ENCODE measurements at regions not wholly inside any gene's neighbourhood (a gene's known extent, or its start where the extent isn't known, plus 50 kb on each side); places are given as distances from the start of the nearest gene placed in this dataset.
"Not testable (repeated sequence)": the region's sequence is repeated elsewhere in the genome, so short reads cannot be mapped to it uniquely, and the experiment has no call there.

- DNase-seq = peak; percentile 25
Measured at GRCh38 chr1:121519042-121519755, 334.4 kb downstream of the SRGAP2C start.

DNA sequence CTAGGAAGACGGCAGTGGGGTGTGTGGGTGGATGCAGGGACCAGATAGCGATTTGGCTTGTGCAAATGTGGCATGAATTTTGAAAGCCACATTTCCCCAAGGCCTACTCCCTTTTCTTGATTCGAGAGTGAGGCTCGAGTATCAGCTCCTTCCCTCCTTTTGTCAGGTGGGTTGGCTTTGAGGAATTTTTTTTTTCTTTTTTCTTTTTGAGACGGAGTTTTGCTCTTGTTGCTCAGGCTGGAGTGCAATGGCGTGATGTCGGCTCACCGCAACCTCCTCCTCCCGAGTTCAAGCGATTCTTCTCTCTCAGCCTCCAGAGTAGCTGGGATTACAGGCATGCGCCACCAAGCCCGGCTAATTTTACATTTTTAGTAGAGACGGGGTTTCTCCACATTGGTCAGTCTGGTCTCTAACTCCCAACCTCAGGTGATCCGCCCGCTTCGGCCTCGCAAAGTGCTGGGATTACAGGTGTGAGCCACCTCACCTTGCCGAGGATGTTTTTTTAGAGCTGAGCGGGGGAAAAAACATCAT is 335.0 kb downstream of the SRGAP2C start:
- not testable (repeated sequence) for DNase-seq

GRCh38 chr1:121522061-121522759 is 337.4 kb downstream of the SRGAP2C start:
- no peak for DNase-seq

GRCh38 chr1:121523112-121523511 is 338.3 kb downstream of the SRGAP2C start:
- not testable (repeated sequence) for DNase-seq

DNA sequence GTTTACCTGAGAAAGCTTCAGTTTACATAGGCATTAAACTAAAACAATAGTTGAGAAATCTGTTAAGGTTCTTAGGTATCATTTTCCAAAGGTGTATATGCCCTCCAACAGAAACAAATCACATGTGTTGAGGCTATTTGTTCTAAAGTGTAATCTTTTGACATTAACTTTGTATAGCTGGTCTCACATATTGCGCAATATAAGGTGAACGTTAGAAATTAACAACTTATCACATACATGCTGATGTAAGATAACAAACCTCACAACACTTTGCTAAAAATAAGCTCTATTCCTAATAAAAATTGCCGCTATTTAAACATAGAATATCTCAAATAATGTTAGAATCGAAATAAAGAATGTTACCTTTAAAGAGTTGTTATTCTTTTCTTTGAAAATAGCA is 340.6 kb downstream of the SRGAP2C start:
- DNase-seq = no peak

GRCh38 chr1:121528958-121529357 is 344.2 kb downstream of the SRGAP2C start:
- not testable (repeated sequence) for DNase-seq

DNA sequence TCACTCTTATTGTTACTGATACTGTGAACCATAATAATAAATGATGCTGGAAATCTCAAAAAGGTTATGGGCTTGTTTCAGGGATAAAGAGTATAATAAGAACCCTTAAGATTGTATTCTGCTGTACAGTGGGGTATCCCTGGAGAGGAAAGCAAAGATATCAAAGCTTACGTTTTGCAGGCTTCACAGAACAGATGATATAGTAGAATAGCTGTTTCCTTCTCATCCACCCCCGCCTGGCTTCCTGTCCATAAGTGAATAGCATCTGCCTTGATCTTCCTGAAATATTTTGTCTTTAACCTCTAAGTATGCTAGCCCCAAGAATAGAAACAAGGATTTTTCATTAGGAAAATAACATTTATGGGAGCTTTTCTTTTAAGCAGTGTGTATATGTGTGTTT is 345.3 kb downstream of the SRGAP2C start:
- not testable (repeated sequence) for DNase-seq

- DNase-seq = not testable (repeated sequence)
Measured at GRCh38 chr1:121531747-121532146, 347.0 kb downstream of the SRGAP2C start.

GRCh38 chr1:121538148-121538547 is 353.4 kb downstream of the SRGAP2C start:
- DNase-seq = not testable (repeated sequence)

DNA sequence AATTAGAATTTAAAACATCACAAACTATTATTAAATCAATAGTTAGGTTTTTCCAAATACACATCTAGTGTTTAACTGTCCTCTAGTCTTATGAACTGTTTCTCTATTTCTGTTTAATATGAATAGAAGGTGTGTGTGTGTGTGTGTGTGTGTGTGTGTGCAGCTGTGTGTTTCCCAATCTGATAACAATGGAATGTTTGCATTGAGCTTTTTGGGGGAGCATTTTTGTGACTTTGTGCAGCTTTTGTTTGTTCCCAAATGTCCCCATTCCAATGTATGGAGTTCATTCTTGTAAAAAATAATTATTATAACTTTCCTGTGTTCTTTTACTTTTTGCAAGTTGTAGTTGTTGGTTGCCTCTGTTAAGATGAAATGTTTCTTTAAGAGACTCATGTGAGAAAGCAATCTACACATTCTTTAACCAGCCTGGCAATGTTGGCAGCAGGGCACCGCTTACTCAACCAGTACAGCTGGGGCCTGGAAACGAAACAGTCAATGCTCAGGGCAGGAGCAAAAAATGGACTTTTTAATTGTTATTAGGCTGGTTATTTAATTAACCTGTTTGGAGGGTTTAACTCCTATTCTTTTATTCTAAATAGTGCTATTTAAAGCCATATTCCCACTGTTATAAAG is 354.3 kb downstream of the SRGAP2C start:
- no peak for DNase-seq

- not testable (repeated sequence) for DNase-seq
Measured at GRCh38 chr1:121543988-121544387, 359.2 kb downstream of the SRGAP2C start.

GRCh38 chr1:121544500-121544899 is 359.7 kb downstream of the SRGAP2C start:
- no peak for DNase-seq

DNA sequence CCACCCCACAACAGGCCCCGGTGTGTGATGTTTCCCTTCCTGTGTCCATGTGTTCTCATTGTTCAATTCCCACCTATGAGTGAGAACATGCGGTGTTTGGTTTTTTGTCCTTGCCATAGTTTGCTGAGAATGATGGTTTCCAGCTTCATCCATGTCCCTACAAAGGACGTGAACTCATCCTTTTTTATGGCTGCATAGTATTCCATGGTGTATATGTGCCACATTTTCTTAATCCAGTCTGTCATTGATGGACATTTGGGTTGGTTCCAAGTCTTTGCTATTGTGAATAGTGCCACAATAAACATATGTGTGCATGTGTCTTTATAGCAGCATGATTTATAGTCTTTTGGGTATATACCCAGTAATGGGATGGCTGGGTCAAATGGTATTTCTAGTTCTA is 361.1 kb downstream of the SRGAP2C start:
- DNase-seq = not testable (repeated sequence)

- DNase-seq = no peak
Measured at GRCh38 chr1:121546830-121547591, 362.2 kb downstream of the SRGAP2C start.

GRCh38 chr1:121547726-121548125 is 363.0 kb downstream of the SRGAP2C start:
- not testable (repeated sequence) for DNase-seq

- DNase-seq = not testable (repeated sequence)
Measured at GRCh38 chr1:121550817-121551216, 366.0 kb downstream of the SRGAP2C start.

DNA sequence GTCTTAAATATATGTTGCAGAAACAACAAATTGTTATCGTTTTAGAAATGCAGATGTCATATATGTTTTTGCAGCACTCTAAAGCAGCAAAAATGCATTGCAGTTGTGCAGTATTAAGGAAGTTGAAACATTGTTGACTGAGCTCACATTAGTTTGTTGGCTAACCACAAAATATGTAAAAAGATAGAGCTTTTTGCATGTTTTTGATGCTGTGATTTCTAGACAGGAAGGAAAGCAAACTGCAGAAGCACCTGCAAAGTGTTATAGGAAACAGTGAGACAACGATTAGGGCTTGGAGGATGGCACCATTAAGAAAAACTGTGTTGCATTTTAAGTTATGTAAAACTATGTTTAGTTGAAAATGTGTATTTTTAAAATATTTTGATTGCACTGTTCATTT is 366.7 kb downstream of the SRGAP2C start:
- DNase-seq = not testable (repeated sequence)

- DNase-seq = not testable (repeated sequence)
Measured at GRCh38 chr1:121556560-121556959, 371.8 kb downstream of the SRGAP2C start.

GRCh38 chr1:121558034-121558433 is 373.3 kb downstream of the SRGAP2C start:
- DNase-seq = not testable (repeated sequence)

- peak; percentile 39 for DNase-seq
Measured at GRCh38 chr1:121558514-121558913, 373.7 kb downstream of the SRGAP2C start.

- peak; percentile 14 for DNase-seq
Measured at GRCh38 chr1:121566346-121566745, 381.6 kb downstream of the SRGAP2C start.

DNA sequence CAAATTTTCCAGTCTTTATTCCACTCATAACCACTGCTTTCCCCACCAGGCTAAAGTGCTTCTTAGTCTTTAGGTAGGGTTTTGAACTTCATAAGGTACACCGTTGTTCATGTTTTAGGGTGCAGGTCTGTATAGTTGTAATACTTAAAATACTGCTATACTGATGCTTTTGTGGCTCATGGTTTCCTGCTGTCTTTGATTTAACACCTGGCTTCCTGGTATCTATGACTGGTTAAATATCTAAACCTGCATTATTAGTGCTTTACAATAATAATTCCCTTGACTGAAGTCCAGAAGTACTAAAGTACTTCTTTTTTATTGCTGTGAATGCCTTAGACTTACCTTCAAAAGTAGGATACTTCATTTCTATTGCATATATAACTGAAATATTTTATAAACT is 384.7 kb downstream of the SRGAP2C start:
- DNase-seq = no peak
